Activated naive CD4-positive, alpha-beta T cell treated with anti-CD3 and anti-CD28 coated beads, Interleukin-2, amount 10 ng/mL, durations not matched to agents 7 days and 5 days (primary cell): ENCODE measurements at regions not wholly inside any gene's neighbourhood (a gene's known extent, or its start where the extent isn't known, plus 50 kb on each side); places are given as distances from the start of the nearest gene placed in this dataset.

Experiments
- CTCF ChIA-PET: fragments of 350-600 bp; sonication (Branson Sonifier 250); formaldehyde crosslinking; loops from one replicate; lab custom pipeline; 2021; ENCODE audit warnings: antibody characterized with exemption; lab: Charles Lee
- DNase-seq: peaks from one replicate; pipeline ENCODE4 v3.0.0-alpha.2; 2020
- H3K27ac Mint-ChIP-seq: one replicate; pipeline ENCODE4 v1.8.0; 2021; ENCODE audit warnings: mild to moderate bottlenecking, moderate library complexity, mixed read lengths
- H3K27me3 Mint-ChIP-seq: one replicate; pipeline ENCODE4 v1.8.0; 2021; ENCODE audit warnings: mild to moderate bottlenecking, mixed read lengths
- H3K36me3 Mint-ChIP-seq: one replicate; pipeline ENCODE4 v1.8.0; 2021; ENCODE audit warnings: mixed read lengths
- H3K4me1 Mint-ChIP-seq: one replicate; pipeline ENCODE4 v1.8.0; 2021; ENCODE audit warnings: mixed read lengths
- H3K4me3 Mint-ChIP-seq: one replicate; pipeline ENCODE4 v1.8.0; 2021; ENCODE audit warnings: mild to moderate bottlenecking, moderate library complexity, mixed read lengths
- H3K9me3 Mint-ChIP-seq: one replicate; pipeline ENCODE4 v1.8.0; 2021; ENCODE audit warnings: mixed read lengths

DNA sequence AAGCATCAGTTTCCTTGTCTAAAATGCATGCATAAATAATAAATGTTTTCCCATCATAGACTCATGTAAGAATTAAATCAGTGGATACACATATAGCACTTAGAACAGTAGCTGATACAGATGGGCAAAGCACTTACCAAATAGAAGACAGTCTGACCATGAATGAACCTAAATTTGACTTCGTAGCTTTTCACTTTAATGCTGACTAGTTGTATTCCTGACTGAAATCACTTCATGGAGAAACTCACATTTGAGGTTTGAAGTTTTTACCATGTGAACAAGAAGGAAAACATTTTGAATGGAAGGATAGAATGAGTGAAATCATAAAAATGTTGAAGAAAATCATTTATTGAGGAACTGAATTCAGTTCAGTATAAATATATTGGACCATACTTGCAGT is 68.8 kb upstream of the TMCO5A start:
- no peak for DNase-seq
- no peak overlapping the region for H3K4me3 Mint-ChIP-seq
- H3K36me3 Mint-ChIP-seq: no peaks in the 10 kb centered on the region
- CTCF ChIA-PET: no interaction called here
- H3K4me1 Mint-ChIP-seq: no peaks in the 10 kb centered on the region
- peaks cover 5% of the 10 kb centered on the region for H3K9me3 Mint-ChIP-seq
- H3K27me3 Mint-ChIP-seq: no peaks in the 10 kb centered on the region
- H3K27ac Mint-ChIP-seq: no peak overlapping the region

GRCh38 chr15:37870711-37871110 is 63.7 kb upstream of the TMCO5A start:
- CTCF ChIA-PET: no interaction called here
- no peak for DNase-seq
- H3K4me1 Mint-ChIP-seq: no peaks in the 10 kb centered on the region
- no peak overlapping the region for H3K27ac Mint-ChIP-seq
- H3K27me3 Mint-ChIP-seq: no peaks in the 10 kb centered on the region
- no peaks in the 10 kb centered on the region for H3K36me3 Mint-ChIP-seq
- H3K9me3 Mint-ChIP-seq: no peaks in the 10 kb centered on the region
- no peak overlapping the region for H3K4me3 Mint-ChIP-seq

GRCh38 chr15:37872661-37873060 is 61.8 kb upstream of the TMCO5A start:
- Mint-ChIP-seq H3K9me3 (no peaks in the 10 kb centered on the region), H3K27ac (no peak overlapping the region), H3K36me3 (no peaks in the 10 kb centered on the region), H3K4me1 (no peaks in the 10 kb centered on the region), H3K27me3 (no peaks in the 10 kb centered on the region), H3K4me3 (no peak overlapping the region)
- CTCF ChIA-PET: no interaction called here
- no peak for DNase-seq

GRCh38 chr15:37873336-37873735 is 61.1 kb upstream of the TMCO5A start:
- no peak for DNase-seq
- Mint-ChIP-seq H3K4me1 (no peaks in the 10 kb centered on the region), H3K27ac (no peak overlapping the region), H3K36me3 (no peaks in the 10 kb centered on the region), H3K4me3 (no peak overlapping the region), H3K9me3 (no peaks in the 10 kb centered on the region), H3K27me3 (no peaks in the 10 kb centered on the region)
- CTCF ChIA-PET: no interaction called here

DNA sequence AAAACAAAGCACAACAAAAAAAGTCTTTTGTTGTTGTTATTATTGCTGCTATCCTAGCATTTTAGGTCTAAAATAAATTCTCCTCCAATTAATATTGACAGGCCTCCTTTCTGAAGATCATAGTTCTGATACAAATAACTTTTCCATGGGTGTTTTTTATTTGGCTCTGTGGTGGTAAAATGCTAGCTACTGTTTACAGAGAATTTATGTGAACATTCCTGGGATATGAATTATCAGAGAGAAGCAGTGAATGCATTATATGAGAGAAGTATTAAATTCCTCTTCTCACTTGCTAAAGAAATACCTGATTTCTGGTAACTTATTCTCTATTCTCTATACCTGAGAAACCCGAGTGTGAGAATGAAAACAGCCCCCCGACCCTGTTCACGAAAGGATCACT is 57.5 kb upstream of the TMCO5A start:
- H3K4me3 Mint-ChIP-seq: no peak overlapping the region
- CTCF ChIA-PET: no interaction called here
- no peaks in the 10 kb centered on the region for H3K27me3 Mint-ChIP-seq

GRCh38 chr15:37877851-37878741 is 56.3 kb upstream of the TMCO5A start:
- Mint-ChIP-seq H3K4me1 (no peaks in the 10 kb centered on the region), H3K27ac (no peak overlapping the region), H3K27me3 (no peaks in the 10 kb centered on the region), H3K36me3 (no peaks in the 10 kb centered on the region), H3K4me3 (no peak overlapping the region), H3K9me3 (no peaks in the 10 kb centered on the region)
- no peak for DNase-seq
- CTCF ChIA-PET: no interaction called here

More for the DNA sequence above, 57.5 kb upstream of the TMCO5A start:
- no peaks in the 10 kb centered on the region for H3K4me1 Mint-ChIP-seq
- no peaks in the 10 kb centered on the region for H3K36me3 Mint-ChIP-seq
- H3K27ac Mint-ChIP-seq: no peak overlapping the region
- DNase-seq: no peak
- no peaks in the 10 kb centered on the region for H3K9me3 Mint-ChIP-seq

DNA sequence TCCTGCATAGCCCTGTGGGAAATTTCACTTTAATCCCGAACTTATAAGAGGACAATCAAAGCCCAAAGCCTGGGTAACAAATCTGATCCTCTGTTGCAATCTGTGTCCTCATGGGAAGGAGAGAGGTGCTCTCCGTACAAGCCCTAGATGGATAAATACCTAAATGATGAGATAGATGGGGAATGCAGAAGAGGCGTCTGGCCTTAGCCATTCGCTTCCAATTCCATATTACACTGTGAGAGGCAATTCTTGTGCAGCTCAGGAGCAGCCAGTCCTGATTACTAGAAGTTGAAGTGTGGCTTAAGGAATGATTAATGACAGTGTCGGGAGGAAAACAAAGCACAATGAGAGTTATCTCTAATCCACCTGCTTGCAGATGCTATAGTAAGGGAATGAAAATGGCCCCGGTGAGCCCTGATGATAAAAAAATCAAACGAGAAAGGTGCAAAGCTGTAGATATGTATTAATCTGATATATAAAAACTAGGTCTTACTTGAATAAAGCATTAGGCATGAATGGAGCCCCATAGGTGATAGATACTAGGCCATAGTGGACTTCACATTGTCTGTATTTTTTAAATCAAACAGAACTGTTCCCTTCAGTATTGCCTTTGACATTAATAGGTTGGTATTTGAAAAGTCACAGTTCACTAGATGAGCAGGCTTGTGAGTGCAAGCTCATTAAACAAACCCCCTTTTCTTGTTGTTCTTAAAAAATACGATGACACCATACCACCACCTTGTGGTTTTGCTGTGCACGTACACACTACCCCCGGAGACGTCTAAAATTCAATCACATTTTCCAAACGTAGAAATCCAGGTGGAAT is 54.2 kb upstream of the TMCO5A start:
- Mint-ChIP-seq H3K27me3 (no peaks in the 10 kb centered on the region), H3K9me3 (no peaks in the 10 kb centered on the region), H3K4me3 (no peak overlapping the region), H3K27ac (no peak overlapping the region), H3K36me3 (no peaks in the 10 kb centered on the region), H3K4me1 (no peaks in the 10 kb centered on the region)
- CTCF ChIA-PET: interaction anchor here (0.8 kb wide), 1 partner anchor 115 kb away, joined by 3 read pairs; no protein-coding TSS in a partner anchor
- no peak for DNase-seq

DNA sequence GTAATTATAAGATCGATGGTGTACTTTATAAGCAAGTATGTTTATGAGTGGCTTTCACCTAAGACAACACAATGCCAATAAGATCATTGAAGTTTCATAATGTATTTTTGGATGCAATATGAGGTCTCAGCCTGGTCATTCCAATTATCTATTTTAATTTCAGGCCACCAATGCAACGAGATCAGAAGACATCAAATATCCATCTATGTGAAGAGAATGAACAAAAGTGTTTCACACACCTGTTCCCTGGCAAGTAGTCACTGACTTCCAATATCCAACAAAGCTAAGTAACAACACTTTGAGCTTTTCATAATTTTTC is 53.6 kb upstream of the TMCO5A start:
- CTCF ChIA-PET: interaction anchor here (0.7 to 1.0 kb wide), 2 partner anchors 13 to 1241 kb away, joined by 3 read pairs; no protein-coding TSS in a partner anchor
- no peaks in the 10 kb centered on the region for H3K9me3 Mint-ChIP-seq
- no peak overlapping the region for H3K27ac Mint-ChIP-seq
- no peaks in the 10 kb centered on the region for H3K36me3 Mint-ChIP-seq
- H3K4me1 Mint-ChIP-seq: no peaks in the 10 kb centered on the region
- no peak overlapping the region for H3K4me3 Mint-ChIP-seq
- no peak for DNase-seq
- H3K27me3 Mint-ChIP-seq: no peaks in the 10 kb centered on the region

DNA sequence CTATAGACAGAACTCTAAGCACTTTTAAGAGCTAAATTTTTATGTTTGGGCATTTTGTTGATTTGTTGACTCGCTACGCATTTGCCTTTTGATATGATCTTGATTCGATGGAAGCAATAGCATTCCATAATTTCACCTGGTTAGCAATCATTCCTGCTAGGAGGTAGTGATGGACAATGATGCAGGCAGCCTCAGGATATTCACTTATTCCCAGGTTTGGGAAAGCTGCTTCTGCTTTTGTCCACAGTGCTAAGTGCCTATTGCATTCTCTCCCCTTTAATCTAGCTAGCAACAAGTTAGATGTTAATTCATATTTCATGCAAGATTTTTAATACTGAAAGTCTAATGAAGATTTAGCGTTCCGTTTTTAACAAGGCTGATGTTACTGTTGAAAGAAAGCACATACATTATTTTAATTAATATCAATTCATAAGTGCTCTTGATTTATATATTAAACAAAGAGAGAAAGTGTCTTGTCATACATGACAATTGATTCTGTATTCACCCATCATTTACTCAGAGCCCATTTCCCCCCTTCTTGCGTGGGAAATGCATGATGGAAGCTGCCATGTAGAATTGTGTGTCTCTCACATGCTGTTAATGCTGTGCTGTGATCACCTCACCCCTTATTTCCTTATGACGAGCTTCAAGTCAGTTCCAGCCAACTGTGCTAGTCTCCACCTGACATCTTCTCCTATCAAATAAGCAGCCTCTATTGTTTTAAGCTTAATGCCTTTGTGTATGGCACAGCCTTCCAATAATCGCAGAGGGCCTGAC is 53.0 kb upstream of the TMCO5A start:
- Mint-ChIP-seq H3K27me3 (no peaks in the 10 kb centered on the region), H3K4me3 (no peak overlapping the region), H3K4me1 (no peaks in the 10 kb centered on the region), H3K36me3 (no peaks in the 10 kb centered on the region), H3K27ac (no peak overlapping the region), H3K9me3 (no peaks in the 10 kb centered on the region)
- CTCF ChIA-PET: interaction anchor here (0.7 to 1.0 kb wide), 3 partner anchors 12 to 1241 kb away, joined by 3 read pairs; no protein-coding TSS in a partner anchor
- no peak for DNase-seq

DNA sequence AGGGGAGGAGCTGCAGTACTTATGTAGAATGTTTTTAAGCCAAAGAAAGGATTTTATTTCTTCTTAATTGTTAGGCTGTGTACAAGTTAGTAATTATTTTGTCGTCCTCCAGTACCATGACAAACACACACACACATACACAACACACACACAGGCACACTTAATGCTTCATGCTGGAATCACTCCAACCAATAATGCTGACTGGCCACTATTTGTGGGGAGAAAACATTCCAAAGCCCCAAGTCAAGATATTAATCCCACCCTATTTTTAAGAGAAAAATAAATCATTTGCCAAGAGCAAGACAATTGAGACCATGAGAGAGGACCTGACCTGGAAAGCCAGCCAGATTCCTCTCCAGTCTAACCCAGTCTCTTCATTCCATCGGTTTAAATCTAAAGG is 51.8 kb upstream of the TMCO5A start:
- CTCF ChIA-PET: interaction anchor here (0.6 kb wide), 1 partner anchor 10 kb away, joined by 3 read pairs; no protein-coding TSS in a partner anchor
- no peaks in the 10 kb centered on the region for H3K27me3 Mint-ChIP-seq
- no peak for DNase-seq
- H3K4me3 Mint-ChIP-seq: no peak overlapping the region
- no peak overlapping the region for H3K27ac Mint-ChIP-seq
- H3K9me3 Mint-ChIP-seq: no peaks in the 10 kb centered on the region
- H3K4me1 Mint-ChIP-seq: no peaks in the 10 kb centered on the region
- no peaks in the 10 kb centered on the region for H3K36me3 Mint-ChIP-seq
